NT2/D1 (cell line): ENCODE measurements at regions not wholly inside any gene's neighbourhood (a gene's known extent, or its start where the extent isn't known, plus 50 kb on each side); places are given as distances from the start of the nearest gene placed in this dataset.

ENCODE experiments used
- SUZ12 ChIP-seq: IDR thresholded peaks from 2 replicates; pipeline ENCODE4 v1.6.1; 2011; ENCODE audit not compliant: insufficient read length, insufficient read depth; ENCODE audit errors: extremely low read depth
- YY1 ChIP-seq: IDR thresholded peaks from 2 replicates; pipeline ENCODE4 v1.6.1; 2011; ENCODE audit not compliant: insufficient read length, insufficient read depth
- ZNF274 ChIP-seq: IDR thresholded peaks from 2 replicates; pipeline ENCODE4 v1.6.1; 2011; ENCODE audit warnings: mild to moderate bottlenecking, low read depth, low read length

DNA sequence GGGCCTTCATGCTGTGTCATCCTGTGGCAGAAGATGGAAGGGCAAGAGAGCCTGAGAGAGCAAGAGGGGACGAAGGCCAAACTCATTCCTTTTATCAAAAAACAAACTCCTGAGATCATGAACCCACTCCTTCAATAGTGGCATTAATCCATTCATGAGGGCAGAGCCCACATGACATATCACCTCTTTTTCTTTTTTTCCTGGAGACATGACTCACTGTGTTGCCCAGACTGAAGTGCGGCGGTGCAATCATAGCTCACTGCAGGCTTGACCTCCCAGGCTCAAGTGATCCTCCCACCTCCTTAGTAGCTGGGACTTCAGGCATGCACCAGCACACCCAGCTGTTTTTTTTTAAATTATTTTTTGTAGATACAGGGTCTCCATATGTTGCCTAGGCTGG is 92.0 kb upstream of the RNU6-1 start:
- TF ChIP-seq YY1 (no peak), SUZ12 (no peak), ZNF274 (no peak)
